Naive B cell (primary cell): ENCODE measurements at regions not wholly inside any gene's neighbourhood (a gene's known extent, or its start where the extent isn't known, plus 50 kb on each side); places are given as distances from the start of the nearest gene placed in this dataset.

ENCODE experiments used
- ATAC-seq, 2 donors: fragments of 150-1000 bp; cut with Tn5 transposase; 2 replicates each; pipeline ENCODE4 v1.10.0; 2021; ENCODE audit warnings: low read depth in 2 of 2, mild to moderate bottlenecking in 2 of 2, moderate library complexity in 2 of 2
- DNase-seq: peaks from one replicate; pipeline ENCODE4 v3.0.0; 2022
- H3K27ac Mint-ChIP-seq, 6 donors: one replicate each; pipeline ENCODE4 v1.8.0; 2020 to 2022; ENCODE audit warnings: mild to moderate bottlenecking in 6 of 6, mixed read lengths in 6 of 6, moderate library complexity in 5 of 6, inconsistent platforms in 2 of 6
- H3K27me3 Mint-ChIP-seq, 3 donors: one replicate each; pipeline ENCODE4 v1.8.0; 2021 to 2022; ENCODE audit warnings: mixed read lengths in 3 of 3, mild to moderate bottlenecking in 1 of 3
- H3K36me3 Mint-ChIP-seq, 2 donors: one replicate each; pipeline ENCODE4 v1.8.0; 2020 to 2022; ENCODE audit warnings: mixed read lengths in 2 of 2, inconsistent platforms in 1 of 2, mild to moderate bottlenecking in 1 of 2
- H3K4me1 Mint-ChIP-seq, 3 donors: one replicate each; pipeline ENCODE4 v1.8.0; 2020 to 2022; ENCODE audit warnings: mixed read lengths in 3 of 3, inconsistent platforms in 1 of 3, mild to moderate bottlenecking in 1 of 3, moderate library complexity in 1 of 3
- H3K4me3 Mint-ChIP-seq, 8 donors: one replicate each; pipeline ENCODE4 v1.8.0; 2020 to 2022; ENCODE audit warnings: mild to moderate bottlenecking in 8 of 8, mixed read lengths in 8 of 8, moderate library complexity in 8 of 8, inconsistent platforms in 2 of 8
- H3K9me3 Mint-ChIP-seq, 7 donors: one replicate each; pipeline ENCODE4 v1.8.0; 2020 to 2022; ENCODE audit warnings: mixed read lengths in 7 of 7, mild to moderate bottlenecking in 5 of 7, inconsistent platforms in 2 of 7, moderate library complexity in 1 of 7

DNA sequence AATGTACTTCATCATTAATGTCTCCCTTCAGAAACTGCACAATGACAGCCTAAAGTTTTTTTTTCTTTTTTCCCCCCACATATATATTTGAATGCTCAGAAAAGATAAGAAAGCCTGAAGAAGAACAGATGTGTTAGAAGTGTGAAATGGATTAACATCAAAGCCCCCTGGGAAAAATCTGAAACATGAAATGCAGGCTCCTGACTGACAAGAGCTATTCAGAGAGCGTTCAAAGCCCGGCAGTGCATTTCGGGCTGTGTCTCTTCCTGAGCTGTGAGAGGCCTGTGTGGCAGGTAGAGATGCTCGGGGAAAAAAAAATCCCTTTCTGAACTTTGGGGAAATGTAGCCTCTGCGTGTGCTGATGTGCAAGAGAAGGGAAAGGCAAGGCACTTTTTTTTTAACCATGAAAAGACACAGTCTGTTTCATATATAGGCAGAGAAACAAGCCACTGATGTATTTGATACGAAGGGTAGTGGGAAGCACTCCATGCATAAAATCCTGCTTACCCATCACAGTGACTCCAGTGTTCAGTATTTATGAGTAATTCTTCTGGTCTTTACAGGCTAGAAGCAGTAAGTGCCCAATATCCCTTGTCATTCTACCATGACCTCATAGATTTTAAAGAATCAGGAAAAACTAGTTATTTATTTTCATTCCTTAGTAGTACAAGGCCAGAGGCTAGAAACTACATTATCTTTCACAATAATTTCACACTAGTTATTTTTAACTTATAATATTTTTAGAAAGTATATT lies 1574.2 kb upstream of the PIK3C3 start:
- ATAC-seq = no peak
- no peak overlapping the region for H3K4me3 Mint-ChIP-seq
- no peaks in the 10 kb centered on the region for H3K4me1 Mint-ChIP-seq
- H3K36me3 Mint-ChIP-seq = no peaks in the 10 kb centered on the region
- H3K27ac Mint-ChIP-seq = peak overlapping the region in 1 of 6 donors; percentile 16
- H3K27me3 Mint-ChIP-seq = no peaks in the 10 kb centered on the region
- no peak for DNase-seq
- H3K9me3 Mint-ChIP-seq = peaks cover 0 to 7% (median 0%) of the 10 kb centered on the region in 7 donors

DNA sequence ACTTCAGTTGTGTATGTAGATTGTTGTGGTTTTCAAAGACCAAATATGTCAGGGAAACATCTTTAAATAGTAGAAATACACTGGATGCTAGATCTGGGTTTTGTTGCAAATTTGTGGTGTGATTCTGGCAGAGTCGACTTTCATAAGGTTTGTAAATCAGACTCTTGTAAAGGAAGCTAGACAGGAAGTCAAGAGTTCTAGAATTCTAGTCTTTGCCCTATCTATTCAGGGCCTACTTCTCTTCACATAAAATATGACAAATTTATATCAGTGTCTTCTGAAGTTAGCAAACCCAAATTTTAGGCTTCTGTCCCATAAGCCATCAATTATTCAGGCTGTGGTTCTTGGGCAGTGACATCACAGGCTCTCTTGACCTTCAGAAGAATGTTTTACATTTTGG lies 1579.2 kb upstream of the PIK3C3 start:
- H3K27me3 Mint-ChIP-seq = no peaks in the 10 kb centered on the region
- no peaks in the 10 kb centered on the region for H3K36me3 Mint-ChIP-seq
- H3K9me3 Mint-ChIP-seq = peaks cover 0 to 8% (median 1%) of the 10 kb centered on the region in 7 donors
- ATAC-seq = no peak
- peak overlapping the region in 1 of 8 donors; percentile 2 for H3K4me3 Mint-ChIP-seq
- H3K4me1 Mint-ChIP-seq = no peaks in the 10 kb centered on the region
- H3K27ac Mint-ChIP-seq = no peak overlapping the region
- DNase-seq = no peak

DNA sequence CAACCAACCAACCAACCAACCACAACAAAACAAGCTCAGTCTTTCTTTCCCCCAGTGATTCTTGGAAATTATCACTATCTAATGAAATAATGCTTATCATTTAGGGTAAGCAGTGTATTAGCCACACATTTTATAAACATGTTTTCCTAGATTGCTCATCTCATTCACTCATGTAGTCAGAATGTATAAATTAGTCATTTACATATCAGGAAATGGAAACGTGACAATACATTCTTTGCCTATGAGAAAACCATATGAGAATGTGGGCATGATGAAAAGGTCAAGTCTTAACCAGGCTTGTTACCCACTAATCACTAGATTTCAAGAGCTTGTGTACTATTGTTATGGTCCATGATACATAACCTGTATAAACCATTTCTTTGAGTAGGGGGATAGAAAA lies 1583.4 kb upstream of the PIK3C3 start:
- Mint-ChIP-seq H3K4me1 (no peaks in the 10 kb centered on the region), H3K9me3 (peaks cover 0 to 8% (median 2%) of the 10 kb centered on the region in 7 donors), H3K27me3 (no peaks in the 10 kb centered on the region), H3K4me3 (no peak overlapping the region), H3K27ac (no peak overlapping the region), H3K36me3 (no peaks in the 10 kb centered on the region)
- no peak for DNase-seq
- ATAC-seq = no peak

DNA sequence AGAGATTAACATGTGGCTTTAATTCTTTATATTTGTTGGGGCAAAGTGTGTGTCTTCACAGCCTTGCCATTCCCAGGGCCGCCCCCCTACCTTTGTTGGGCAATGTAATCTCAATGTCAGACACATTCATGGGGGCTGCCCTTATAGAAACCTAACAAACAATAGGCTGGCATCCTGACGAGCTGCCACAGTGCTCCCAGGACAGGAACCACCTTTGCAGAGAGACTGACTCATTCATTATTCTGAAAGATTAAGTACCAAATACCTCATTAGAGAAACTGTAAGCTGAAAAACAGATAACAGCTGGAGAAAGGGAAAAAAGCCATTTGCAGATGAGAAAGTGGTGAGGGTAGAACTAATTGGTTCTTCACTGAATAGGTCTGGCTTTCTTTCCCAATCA lies 1587.5 kb upstream of the PIK3C3 start:
- ATAC-seq = no peak
- no peaks in the 10 kb centered on the region for H3K4me1 Mint-ChIP-seq
- H3K9me3 Mint-ChIP-seq = peaks cover 0 to 8% (median 5%) of the 10 kb centered on the region in 7 donors
- no peaks in the 10 kb centered on the region for H3K27me3 Mint-ChIP-seq
- DNase-seq = no peak
- no peak overlapping the region for H3K4me3 Mint-ChIP-seq
- no peaks in the 10 kb centered on the region for H3K36me3 Mint-ChIP-seq
- no peak overlapping the region for H3K27ac Mint-ChIP-seq

DNA sequence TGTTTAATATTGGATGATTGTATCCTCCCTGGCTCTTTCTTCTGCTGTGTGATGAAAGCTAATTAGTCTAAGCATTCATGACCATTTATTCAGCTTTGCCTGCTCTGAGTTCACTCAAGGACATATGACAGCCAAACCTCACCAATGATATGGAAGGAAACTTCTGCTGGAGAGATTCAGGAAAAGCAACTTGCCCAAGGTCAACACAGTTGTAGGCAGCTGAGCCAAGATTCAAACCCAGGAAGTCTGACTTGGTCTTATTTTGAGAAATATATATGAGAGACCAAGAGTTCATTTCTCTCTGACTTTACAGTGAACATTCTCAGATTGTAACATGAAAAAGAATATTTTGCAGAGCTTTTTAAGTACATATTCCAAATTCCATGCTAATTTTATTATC lies 1588.5 kb upstream of the PIK3C3 start:
- peaks cover 0 to 7% (median 4%) of the 10 kb centered on the region in 7 donors for H3K9me3 Mint-ChIP-seq
- no peak overlapping the region for H3K27ac Mint-ChIP-seq
- no peak overlapping the region for H3K4me3 Mint-ChIP-seq
- no peak for ATAC-seq
- no peaks in the 10 kb centered on the region for H3K36me3 Mint-ChIP-seq
- no peak for DNase-seq
- H3K27me3 Mint-ChIP-seq = no peaks in the 10 kb centered on the region
- no peaks in the 10 kb centered on the region for H3K4me1 Mint-ChIP-seq

DNA sequence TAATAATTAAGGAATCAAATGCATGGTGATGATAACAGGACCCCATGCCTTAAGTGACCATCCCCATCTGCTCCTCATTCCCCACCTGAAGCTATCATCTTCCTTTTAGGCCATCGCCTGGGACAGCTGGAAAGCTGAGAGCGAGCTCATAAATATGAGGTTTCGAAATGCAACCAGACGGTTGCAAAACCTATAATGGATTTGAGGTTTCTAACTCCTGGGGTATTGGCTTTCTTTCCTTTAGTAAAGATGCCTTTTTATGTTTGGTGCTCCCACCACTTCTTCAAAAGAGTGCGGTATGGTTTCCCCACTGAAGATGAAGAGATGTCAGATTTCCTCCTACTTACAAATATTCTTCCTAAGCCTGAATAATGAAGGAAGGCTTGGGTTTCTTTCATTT lies 1589.5 kb upstream of the PIK3C3 start:
- Mint-ChIP-seq H3K4me3 (no peak overlapping the region), H3K9me3 (peaks cover 0 to 7% (median 0%) of the 10 kb centered on the region in 7 donors), H3K27ac (no peak overlapping the region), H3K27me3 (no peaks in the 10 kb centered on the region), H3K36me3 (no peaks in the 10 kb centered on the region), H3K4me1 (no peaks in the 10 kb centered on the region)
- DNase-seq (no peak), ATAC-seq (no peak)

GRCh38 chr18:40360558-40360957 lies 1594.5 kb upstream of the PIK3C3 start:
- H3K4me1 Mint-ChIP-seq = no peaks in the 10 kb centered on the region
- H3K9me3 Mint-ChIP-seq = peaks cover 0 to 5% (median 2%) of the 10 kb centered on the region in 7 donors
- no peak for ATAC-seq
- DNase-seq = no peak
- no peak overlapping the region for H3K4me3 Mint-ChIP-seq
- H3K36me3 Mint-ChIP-seq = no peaks in the 10 kb centered on the region
- H3K27me3 Mint-ChIP-seq = no peaks in the 10 kb centered on the region
- no peak overlapping the region for H3K27ac Mint-ChIP-seq

DNA sequence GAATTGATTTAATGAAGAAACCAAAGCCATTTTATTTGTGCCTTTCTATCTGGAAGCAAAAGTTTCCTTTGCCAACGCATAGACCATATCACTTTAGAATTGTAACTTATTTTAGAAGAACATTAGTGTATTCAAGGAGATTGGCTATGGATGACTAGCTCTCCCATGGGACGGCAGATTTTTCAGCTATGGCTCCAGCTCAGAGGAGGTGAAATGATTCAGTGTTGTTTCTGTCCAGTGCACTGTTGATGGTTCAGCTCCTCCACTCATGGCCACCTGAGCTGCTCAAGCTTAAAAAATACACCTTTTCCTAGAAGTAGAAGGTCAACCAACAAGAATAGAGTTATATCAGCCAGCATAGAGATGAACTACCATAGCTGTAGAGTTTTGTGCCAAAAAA lies 1597.5 kb upstream of the PIK3C3 start:
- H3K4me1 Mint-ChIP-seq = no peaks in the 10 kb centered on the region
- ATAC-seq (no peak), DNase-seq (no peak)
- H3K4me3 Mint-ChIP-seq = no peak overlapping the region
- H3K27me3 Mint-ChIP-seq = no peaks in the 10 kb centered on the region
- H3K36me3 Mint-ChIP-seq = no peaks in the 10 kb centered on the region
- peaks cover 0 to 5% (median 0%) of the 10 kb centered on the region in 7 donors for H3K9me3 Mint-ChIP-seq
- H3K27ac Mint-ChIP-seq = no peak overlapping the region

- no peaks in the 10 kb centered on the region for H3K4me1 Mint-ChIP-seq
- H3K9me3 Mint-ChIP-seq = peaks cover 0 to 5% (median 0%) of the 10 kb centered on the region in 7 donors
- H3K27ac Mint-ChIP-seq = no peak overlapping the region
Observed at GRCh38 chr18:40356168-40356567, 1598.9 kb upstream of the PIK3C3 start.

DNA sequence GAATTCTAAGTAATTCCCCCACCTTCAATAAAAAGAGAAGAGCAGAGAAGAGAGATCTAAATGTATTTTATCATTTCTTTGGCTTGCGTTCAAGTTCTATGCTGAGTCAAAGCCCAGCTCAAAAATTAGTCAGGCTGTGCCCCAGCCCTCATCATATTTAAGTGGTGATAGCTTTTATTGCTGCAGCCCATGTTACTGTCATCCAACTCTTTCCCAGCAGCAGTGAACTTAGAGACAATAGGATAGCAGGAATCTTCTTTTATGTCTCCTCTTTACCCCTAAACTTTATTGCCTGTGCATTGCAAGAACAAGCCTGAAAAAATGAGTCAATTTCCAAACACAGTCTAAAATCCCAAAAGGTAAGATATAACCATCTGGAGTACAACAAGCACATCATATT lies 1599.3 kb upstream of the PIK3C3 start:
- no peak for ATAC-seq
- no peak for DNase-seq
- no peaks in the 10 kb centered on the region for H3K27me3 Mint-ChIP-seq
- H3K4me1 Mint-ChIP-seq = no peaks in the 10 kb centered on the region
- H3K4me3 Mint-ChIP-seq = no peak overlapping the region
- peaks cover 0 to 5% (median 0%) of the 10 kb centered on the region in 7 donors for H3K9me3 Mint-ChIP-seq
- H3K36me3 Mint-ChIP-seq = no peaks in the 10 kb centered on the region
- H3K27ac Mint-ChIP-seq = no peak overlapping the region

More at GRCh38 chr18:40356168-40356567, 1598.9 kb upstream of the PIK3C3 start:
- DNase-seq (no peak), ATAC-seq (no peak)
- Mint-ChIP-seq H3K36me3 (no peaks in the 10 kb centered on the region), H3K27me3 (no peaks in the 10 kb centered on the region), H3K4me3 (no peak overlapping the region)

DNA sequence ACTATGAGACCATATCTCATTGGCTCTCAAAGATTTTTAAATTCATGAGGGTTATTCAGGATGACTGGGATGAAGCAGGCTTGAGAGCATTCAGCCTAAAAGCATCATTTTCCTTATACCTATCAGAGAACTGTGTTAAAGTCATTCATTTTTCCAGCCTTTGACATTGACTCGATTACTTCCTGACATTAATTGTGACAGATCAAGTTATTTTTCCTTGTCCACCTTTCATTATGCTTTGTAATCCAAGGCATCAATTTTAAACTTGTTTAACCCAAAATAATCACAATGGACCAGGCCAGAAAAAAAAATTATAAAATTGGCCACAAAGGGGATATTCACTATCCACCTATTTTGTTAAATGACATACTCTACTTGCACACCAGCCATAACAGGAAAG lies 1606.8 kb upstream of the PIK3C3 start:
- Mint-ChIP-seq H3K27me3 (no peaks in the 10 kb centered on the region), H3K36me3 (no peaks in the 10 kb centered on the region), H3K4me1 (no peaks in the 10 kb centered on the region), H3K27ac (no peak overlapping the region), H3K9me3 (peaks cover 0 to 4% (median 0%) of the 10 kb centered on the region in 7 donors), H3K4me3 (no peak overlapping the region)
- no peak for DNase-seq
- no peak for ATAC-seq

GRCh38 chr18:40347261-40347660 lies 1607.8 kb upstream of the PIK3C3 start:
- ATAC-seq (no peak), DNase-seq (no peak)
- Mint-ChIP-seq H3K27me3 (no peaks in the 10 kb centered on the region), H3K4me1 (no peaks in the 10 kb centered on the region), H3K36me3 (no peaks in the 10 kb centered on the region), H3K4me3 (no peak overlapping the region), H3K9me3 (peaks cover 0 to 6% (median under 1%) of the 10 kb centered on the region in 7 donors), H3K27ac (no peak overlapping the region)

DNA sequence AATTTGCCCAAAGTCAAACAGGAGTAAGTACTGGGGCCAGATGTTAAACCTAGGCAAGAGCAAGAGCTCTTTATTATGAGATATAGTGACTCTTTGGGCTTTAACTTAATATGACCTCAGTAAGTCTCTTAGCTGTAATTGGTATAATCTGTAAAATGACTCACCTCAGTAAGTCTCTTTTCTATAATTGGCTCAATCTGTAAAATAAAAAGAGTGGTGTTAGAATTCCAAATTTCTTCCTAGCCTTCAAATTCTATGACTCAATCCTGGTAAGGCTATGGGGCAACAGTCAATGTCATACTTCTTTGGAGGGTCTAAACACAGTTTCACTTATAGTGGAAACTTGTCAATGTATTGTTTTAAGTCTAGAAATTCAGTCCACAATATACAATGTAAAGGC lies 1608.9 kb upstream of the PIK3C3 start:
- ATAC-seq = no peak
- H3K4me1 Mint-ChIP-seq = no peaks in the 10 kb centered on the region

DNA sequence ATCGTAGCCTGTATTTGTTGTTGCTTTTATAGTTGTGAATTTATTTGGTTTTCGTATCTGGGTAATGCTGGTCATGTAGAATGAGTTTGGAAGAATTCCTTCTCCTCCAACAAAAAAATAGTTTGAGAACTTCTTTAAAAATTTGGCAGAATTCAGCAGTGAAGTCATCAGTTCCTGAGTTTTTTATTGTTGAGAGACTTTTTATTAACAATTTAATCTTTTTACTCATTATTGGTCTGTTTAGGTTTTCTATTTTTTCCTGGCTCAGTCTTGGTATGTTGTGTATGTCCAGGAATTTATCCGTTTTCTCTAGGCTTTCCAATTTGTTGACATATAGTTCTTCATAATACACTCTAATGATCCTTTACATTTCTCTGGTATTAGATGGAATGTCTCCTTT lies 1613.3 kb upstream of the PIK3C3 start:
- ATAC-seq = no peak
- H3K4me3 Mint-ChIP-seq = no peak overlapping the region

More for the DNA sequence above, 1608.9 kb upstream of the PIK3C3 start:
- Mint-ChIP-seq H3K36me3 (no peaks in the 10 kb centered on the region), H3K9me3 (peaks cover 0 to 10% (median 4%) of the 10 kb centered on the region in 7 donors), H3K4me3 (no peak overlapping the region), H3K27me3 (no peaks in the 10 kb centered on the region), H3K27ac (no peak overlapping the region)
- no peak for DNase-seq

More for the DNA sequence above, 1613.3 kb upstream of the PIK3C3 start:
- Mint-ChIP-seq H3K27ac (no peak overlapping the region), H3K4me1 (no peaks in the 10 kb centered on the region), H3K27me3 (no peaks in the 10 kb centered on the region), H3K9me3 (peaks cover 0 to 12% (median 4%) of the 10 kb centered on the region in 7 donors), H3K36me3 (no peaks in the 10 kb centered on the region)
- DNase-seq = no peak
